22Rv1 (cell line): ENCODE measurements at regions not wholly inside any gene's neighbourhood (a gene's known extent, or its start where the extent isn't known, plus 50 kb on each side); places are given as distances from the start of the nearest gene placed in this dataset.

ENCODE experiments used
- CTCF ChIP-seq: fragments of 450-650 bp; IDR thresholded peaks from 2 replicates; pipeline ENCODE4 v1.5.1; 2017; ENCODE audit warnings: mild to moderate bottlenecking
- ZFX ChIP-seq: fragments of 450-650 bp; IDR thresholded peaks from 2 replicates; pipeline ENCODE4 v1.6.1; 2017; ENCODE audit warnings: antibody characterized with exemption, borderline replicate concordance

- TF ChIP-seq CTCF (no peak), ZFX (no peak)
Observed at GRCh38 chr16:27692576-27692975, 142.6 kb downstream of the KATNIP start.
